GM12865 (cell line): ENCODE measurements at regions not wholly inside any gene's neighbourhood (a gene's known extent, or its start where the extent isn't known, plus 50 kb on each side); places are given as distances from the start of the nearest gene placed in this dataset.
"Not testable (repeated sequence)": the region's sequence is repeated elsewhere in the genome, so short reads cannot be mapped to it uniquely, and the experiment has no call there.

Experiments
- DNase-seq: peaks from one replicate; pipeline ENCODE4 v3.0.0; 2010; ENCODE audit warnings: low read depth
- H3K4me3 ChIP-seq: 2 replicates; pipeline ENCODE4 v1.5.1; 2011; ENCODE audit warnings: mild to moderate bottlenecking, low read depth, low read length, control low read depth
- CTCF ChIP-seq: IDR thresholded peaks from 2 replicates; pipeline ENCODE4 v1.5.1; 2011; ENCODE audit warnings: low read length, control low read depth, low read depth, inconsistent platforms; ENCODE audit not compliant: insufficient read depth; ENCODE audit errors: missing control alignments

DNA sequence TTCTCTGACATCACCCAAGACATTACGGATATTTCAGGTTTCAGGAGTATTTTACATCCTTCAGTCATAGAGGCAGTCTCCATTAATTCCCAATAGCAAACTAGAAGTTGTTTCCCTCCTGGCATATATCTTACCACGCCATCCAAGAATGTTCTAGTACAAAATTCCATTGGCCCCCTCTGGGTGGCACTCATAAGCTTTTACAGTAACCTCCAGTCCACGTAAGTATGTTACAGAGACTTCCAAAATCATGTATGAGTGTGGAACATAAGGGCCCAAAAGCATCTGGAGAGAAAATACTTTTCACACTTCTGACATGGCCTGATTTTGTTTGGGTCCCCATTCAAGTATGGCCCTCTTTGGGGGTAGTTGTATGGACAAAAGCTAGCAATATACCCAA lies 58.1 kb upstream of the DHRS4 start:
- no peak for DNase-seq
- no peak overlapping the region for H3K4me3 ChIP-seq
- peak; percentile 6 for TF ChIP-seq CTCF

DNA sequence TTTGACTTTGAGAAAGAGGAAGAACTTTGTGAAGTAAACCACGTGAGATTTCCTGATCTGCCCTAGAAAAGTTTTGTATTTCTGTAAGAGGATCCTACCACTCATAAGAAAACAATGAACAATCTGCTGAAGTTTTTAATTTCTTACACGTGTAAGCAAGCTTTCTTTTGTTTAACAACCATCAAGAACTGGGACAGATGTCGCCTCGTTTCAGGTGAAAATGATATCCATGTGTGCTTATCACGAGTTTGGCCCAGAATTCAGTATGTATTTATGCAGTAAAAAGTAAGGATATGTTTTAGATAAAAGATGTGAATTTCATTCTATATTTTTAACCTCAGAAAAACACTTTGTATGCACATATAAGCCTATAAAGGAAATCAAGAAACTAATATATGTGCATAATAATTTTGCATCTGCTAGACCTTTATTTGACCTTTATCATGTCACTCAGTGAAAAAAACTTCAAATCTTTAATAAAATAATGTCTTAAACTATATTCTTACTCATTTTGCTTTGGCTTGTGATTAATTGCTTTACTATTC lies 56.9 kb upstream of the DHRS4 start:
- no peak for DNase-seq
- no peak overlapping the region for H3K4me3 ChIP-seq
- no peak for TF ChIP-seq CTCF

DNA sequence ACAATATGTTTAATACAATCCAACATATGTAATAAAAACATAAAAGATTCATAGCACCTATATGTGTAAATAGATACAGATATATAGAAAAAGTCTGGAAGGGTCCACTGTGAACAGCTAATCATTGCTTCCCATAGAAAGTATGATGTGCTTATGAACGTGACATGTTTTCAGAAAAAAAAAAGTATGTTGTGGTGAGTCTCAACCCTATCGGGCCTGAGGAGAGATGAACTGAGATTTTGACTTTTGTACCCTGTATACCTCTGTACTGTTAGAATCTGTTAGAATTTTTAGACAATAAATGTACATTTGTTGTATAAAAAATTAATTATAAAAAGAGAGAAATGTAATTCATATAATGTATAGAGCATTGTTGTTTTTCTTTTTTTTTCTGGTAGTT lies 56.3 kb upstream of the DHRS4 start:
- not testable (repeated sequence) for DNase-seq, H3K4me3 ChIP-seq

GRCh38 chr14:23898359-23898758 lies 55.2 kb upstream of the DHRS4 start:
- not testable (repeated sequence) for DNase-seq, H3K4me3 ChIP-seq

GRCh38 chr14:23899788-23900187 lies 53.8 kb upstream of the DHRS4 start:
- no peak for DNase-seq
- H3K4me3 ChIP-seq: no peak overlapping the region
- TF ChIP-seq CTCF: no peak

DNA sequence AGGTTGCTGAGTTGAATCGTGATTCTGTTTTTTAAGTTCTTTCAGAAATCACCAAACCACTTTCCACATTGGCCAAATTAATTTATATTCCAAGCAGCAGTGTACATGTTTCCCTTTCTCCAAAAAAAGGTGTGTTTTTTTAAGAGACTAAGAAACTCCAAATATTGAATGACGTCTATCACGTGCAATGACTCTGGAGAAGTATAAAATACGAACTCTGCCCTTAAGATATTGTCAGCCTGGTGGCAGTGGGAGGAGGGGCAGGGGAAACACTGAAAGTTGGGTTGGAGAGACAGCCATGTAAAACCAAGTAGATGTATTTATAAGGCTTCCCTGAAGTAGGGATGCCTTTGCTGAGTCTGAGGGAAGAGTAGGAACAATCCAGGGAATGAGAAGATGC lies 50.1 kb upstream of the DHRS4 start:
- no peak for TF ChIP-seq CTCF
- no peak for DNase-seq
- H3K4me3 ChIP-seq: no peak overlapping the region
